ENCODE measurements at regions not wholly inside any gene's neighbourhood (a gene's known extent, or its start where the extent isn't known, plus 50 kb on each side); places are given as distances from the start of the nearest gene placed in this dataset.

DNA sequence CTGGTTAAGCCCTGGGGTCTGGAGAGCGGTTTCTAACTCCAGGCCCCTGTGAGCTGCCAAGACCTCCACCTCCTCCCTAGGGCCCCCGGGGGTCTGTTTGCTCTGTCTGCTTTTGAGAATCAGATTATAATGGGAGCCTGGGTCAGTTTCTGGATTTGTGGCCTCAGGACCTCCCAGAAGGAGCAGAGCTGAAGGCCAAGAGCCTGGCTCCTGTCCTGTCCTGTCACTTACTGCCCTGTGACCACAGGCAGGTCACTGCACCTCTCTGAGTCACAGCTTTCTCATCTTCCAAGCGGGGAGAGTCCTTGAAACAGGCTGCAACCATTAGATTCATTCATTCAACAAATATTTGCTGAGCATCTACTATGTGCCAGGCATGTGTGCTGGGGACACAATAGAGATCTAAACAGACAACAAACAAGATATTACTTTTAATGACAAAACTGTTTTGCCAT is 87.3 kb upstream of the FGF3 start:
- TF ChIP-seq, protein P1, sequence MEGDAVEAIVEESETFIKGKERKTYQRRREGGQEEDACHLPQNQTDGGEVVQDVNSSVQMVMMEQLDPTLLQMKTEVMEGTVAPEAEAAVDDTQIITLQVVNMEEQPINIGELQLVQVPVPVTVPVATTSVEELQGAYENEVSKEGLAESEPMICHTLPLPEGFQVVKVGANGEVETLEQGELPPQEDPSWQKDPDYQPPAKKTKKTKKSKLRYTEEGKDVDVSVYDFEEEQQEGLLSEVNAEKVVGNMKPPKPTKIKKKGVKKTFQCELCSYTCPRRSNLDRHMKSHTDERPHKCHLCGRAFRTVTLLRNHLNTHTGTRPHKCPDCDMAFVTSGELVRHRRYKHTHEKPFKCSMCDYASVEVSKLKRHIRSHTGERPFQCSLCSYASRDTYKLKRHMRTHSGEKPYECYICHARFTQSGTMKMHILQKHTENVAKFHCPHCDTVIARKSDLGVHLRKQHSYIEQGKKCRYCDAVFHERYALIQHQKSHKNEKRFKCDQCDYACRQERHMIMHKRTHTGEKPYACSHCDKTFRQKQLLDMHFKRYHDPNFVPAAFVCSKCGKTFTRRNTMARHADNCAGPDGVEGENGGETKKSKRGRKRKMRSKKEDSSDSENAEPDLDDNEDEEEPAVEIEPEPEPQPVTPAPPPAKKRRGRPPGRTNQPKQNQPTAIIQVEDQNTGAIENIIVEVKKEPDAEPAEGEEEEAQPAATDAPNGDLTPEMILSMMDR (conservative IDR thresholded peaks at IDR 0.05; ENCODE audit: low read length) = no peak
- no peak for TF ChIP-seq EZH2phosphoT487 (IDR thresholded peaks at IDR 0.05; ENCODE audit: borderline replicate concordance)
